B cell (primary cell): ENCODE measurements at regions not wholly inside any gene's neighbourhood (a gene's known extent, or its start where the extent isn't known, plus 50 kb on each side); places are given as distances from the start of the nearest gene placed in this dataset.

Experiments used
- ATAC-seq: fragments of 200-7000 bp; cut with Tn5 transposase; one replicate; pipeline ENCODE4 v1.10.0; 2021; ENCODE audit warnings: low read depth, mild to moderate bottlenecking, moderate number of reproducible peaks, moderate library complexity
- CTCF ChIA-PET: fragments of 350-600 bp; sonication (Branson Sonifier 250); formaldehyde crosslinking; loops from one replicate; lab custom pipeline; 2021; ENCODE audit warnings: antibody characterized with exemption, inconsistent platforms; lab: Charles Lee
- POLR2A ChIA-PET: fragments of 350-600 bp; sonication (Branson Sonifier 250); formaldehyde crosslinking; loops from one replicate; lab custom pipeline; 2021; ENCODE audit warnings: antibody characterized with exemption; lab: Charles Lee
- DNase-seq: peaks from one replicate; pipeline ENCODE4 v3.0.0; 2013
- H2AFZ ChIP-seq: 2 replicates; pipeline ENCODE4 v1.6.1; 2012; ENCODE audit warnings: mild to moderate bottlenecking, low read depth, low read length; ENCODE audit not compliant: insufficient read depth, poor library complexity, severe bottlenecking
- H3K27ac ChIP-seq, 2 donors: 1 replicate in 1 of 2; 2 replicates in 1 of 2; pipeline ENCODE4 v1.5.1; 2012 to 2013; ENCODE audit warnings: low read length in 2 of 2, mild to moderate bottlenecking in 2 of 2, moderate library complexity in 1 of 2
- H3K27me3 ChIP-seq, 4 experiments: fragments of 200-600 bp in 1 of 4; sonication (generic) in 1 of 4; replicated peaks in 1 of 4; 1 replicate in 2 of 4; 2 replicates in 2 of 4; pipeline versions ENCODE4 v1.6.1 to v1.7.0; 2013 to 2016; ENCODE audit warnings: low read length in 3 of 4, mild to moderate bottlenecking in 2 of 4, mixed read lengths in 1 of 4, moderate library complexity in 1 of 4; ENCODE audit not compliant: insufficient read depth in 4 of 4, control insufficient read depth in 3 of 4; ENCODE audit errors: control extremely low read depth in 1 of 4
- H3K36me3 ChIP-seq, 2 experiments: replicated peaks in 1 of 2; 1 replicate in 1 of 2; 2 replicates in 1 of 2; pipeline versions ENCODE4 v1.6.1 to v1.7.1; 2013; ENCODE audit warnings: low read length in 1 of 2; ENCODE audit not compliant: insufficient read depth in 2 of 2, control insufficient read depth in 1 of 2; ENCODE audit errors: control extremely low read depth in 1 of 2, extremely low read depth in 1 of 2
- H3K4me1 ChIP-seq, 2 donors: fragments of 200-600 bp in 1 of 2; sonication (generic) in 1 of 2; 1 replicate in 1 of 2; 2 replicates in 1 of 2; pipeline versions ENCODE4 v1.5.1 to v1.6.1; 2013 to 2017; ENCODE audit warnings: low read length in 2 of 2; ENCODE audit not compliant: control insufficient read depth in 2 of 2, insufficient read depth in 2 of 2
- H3K4me2 ChIP-seq: replicated peaks from 2 replicates; pipeline ENCODE3; 2012; ENCODE audit warnings: mild to moderate bottlenecking, low read depth, low read length; ENCODE audit not compliant: poor library complexity, severe bottlenecking
- H3K4me3 ChIP-seq, 5 experiments: fragments of 200-600 bp in 1 of 5; sonication (generic) in 1 of 5; 1 replicate in 3 of 5; 2 replicates in 2 of 5; pipeline versions ENCODE4 v1.5.1 to v1.7.0; 2011 to 2016; ENCODE audit warnings: low read length in 4 of 5, mild to moderate bottlenecking in 4 of 5, low read depth in 2 of 5, control low read depth in 1 of 5, moderate library complexity in 1 of 5; ENCODE audit not compliant: insufficient read depth in 1 of 5; ENCODE audit errors: control extremely low read depth in 1 of 5, extremely low read depth in 1 of 5
- H3K79me2 ChIP-seq: fragments of 200-600 bp; sonication (generic); one replicate; pipeline ENCODE4 v1.6.0; 2016; ENCODE audit warnings: low read length; ENCODE audit not compliant: control insufficient read depth, insufficient read depth
- H3K9ac ChIP-seq: fragments of 200-600 bp; sonication (generic); 2 replicates; pipeline ENCODE4 v1.6.1; 2017; ENCODE audit warnings: mild to moderate bottlenecking, low read length, moderate library complexity
- H3K9me3 ChIP-seq, 3 donors: one replicate each; pipeline versions ENCODE4 v1.6.1 to v1.7.1; 2013; ENCODE audit warnings: low read length in 2 of 3; ENCODE audit not compliant: control insufficient read depth in 2 of 3, insufficient read depth in 1 of 3; ENCODE audit errors: control extremely low read depth in 1 of 3
- H4K20me1 ChIP-seq: 2 replicates; pipeline ENCODE4 v1.6.0; 2012; ENCODE audit warnings: mild to moderate bottlenecking, low read length; ENCODE audit not compliant: insufficient read depth, control insufficient read depth, poor library complexity, severe bottlenecking
- H3K27ac Mint-ChIP-seq: one replicate; pipeline ENCODE4 v1.8.0; 2021; ENCODE audit warnings: mixed read lengths
- H3K27me3 Mint-ChIP-seq: one replicate; pipeline ENCODE4 v1.8.0; 2021; ENCODE audit warnings: mixed read lengths
- H3K4me1 Mint-ChIP-seq: one replicate; pipeline ENCODE4 v1.8.0; 2021; ENCODE audit warnings: mixed read lengths
- H3K4me3 Mint-ChIP-seq: one replicate; pipeline ENCODE4 v1.8.0; 2021; ENCODE audit warnings: mixed read lengths
- H3K9me3 Mint-ChIP-seq: one replicate; pipeline ENCODE4 v1.8.0; 2022; ENCODE audit warnings: mixed read lengths; ENCODE audit not compliant: insufficient read depth
- CTCF ChIP-seq: fragments of 200-600 bp; IDR thresholded peaks from one replicate; pipeline ENCODE4 v1.8.0; 2022; ENCODE audit warnings: antibody characterized with exemption, mild to moderate bottlenecking
- EZH2 ChIP-seq: IDR thresholded peaks from 2 replicates; pipeline ENCODE4 v1.6.1; 2012; ENCODE audit warnings: borderline replicate concordance, low read depth, mild to moderate bottlenecking, moderate library complexity, low read length; ENCODE audit not compliant: insufficient read depth, poor library complexity, severe bottlenecking
- WGBS: methylation state at CpG from one replicate; pipeline ENCODE4 v1.1.5; 2013; ENCODE audit warnings: missing lambda C conversion rate; ENCODE audit not compliant: insufficient coverage; 5-methylcytosine and 5-hydroxymethylcytosine counted together
- intact Hi-C: fragments of 100-400 bp; cut with micrococcal nuclease; formaldehyde crosslinking; loops from one replicate; pipeline ENCODE4 v1.10.0; 2022

DNA sequence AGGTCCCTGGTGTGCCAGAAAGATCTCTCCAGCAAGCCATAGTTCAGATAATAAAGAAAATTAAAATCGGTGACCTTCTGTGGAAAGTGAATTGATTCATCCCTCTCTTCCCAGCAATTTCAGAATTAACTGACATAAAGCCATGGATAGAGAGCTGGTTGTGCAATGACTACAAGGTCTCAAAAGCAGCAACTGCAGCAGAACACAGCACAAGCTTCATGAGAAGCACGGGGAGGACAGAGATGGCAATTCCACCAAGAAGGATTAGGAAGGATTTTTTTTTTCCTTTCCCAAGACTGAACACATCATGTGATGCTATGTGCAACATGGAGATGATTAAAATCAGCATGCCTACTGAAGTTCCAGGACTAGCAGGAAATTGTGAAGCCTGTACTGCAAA is 154.9 kb upstream of the PLEKHG7 start:
- Mint-ChIP-seq H3K9me3 (no peaks in the 10 kb centered on the region), H3K4me3 (no peak overlapping the region), H3K4me1 (peaks cover 16% of the 10 kb centered on the region), H3K27me3 (no peaks in the 10 kb centered on the region), H3K27ac (no peak overlapping the region)
- DNase-seq, result no peak
- no peak for ATAC-seq
- ChIA-PET CTCF (interaction anchor here (0.6 to 1.2 kb wide), 2 partner anchors 53 to 68 kb away, joined by 4 read pairs; no protein-coding TSS in a partner anchor), POLR2A (interaction anchor here (1.0 kb wide), 1 partner anchor 36 kb away, joined by 3 read pairs; no protein-coding TSS in a partner anchor)
- Histone ChIP-seq H3K36me3 (no peaks in the 10 kb centered on the region), H2AFZ (no peak overlapping the region), H3K4me2 (no peak overlapping the region), H3K27me3 (no peaks in the 10 kb centered on the region), H4K20me1 (no peaks in the 10 kb centered on the region), H3K79me2 (peaks cover 3% of the 10 kb centered on the region), H3K9me3 (no peaks in the 10 kb centered on the region), H3K4me3 (no peak overlapping the region), H3K9ac (no peak overlapping the region), H3K4me1 (peaks cover 30 to 32% of the 10 kb centered on the region in 2 donors), H3K27ac (no peak overlapping the region)
- no CpG with 5 or more reads among the region's 2 CpGs for WGBS
- no peak for TF ChIP-seq CTCF
- no peak for TF ChIP-seq EZH2
- intact Hi-C loops, result no loop called here

- H3K4me2 ChIP-seq, result no peak overlapping the region
- TF ChIP-seq CTCF, result no peak
- no peak for TF ChIP-seq EZH2
- Mint-ChIP-seq H3K9me3 (no peaks in the 10 kb centered on the region), H3K4me1 (peaks cover 16% of the 10 kb centered on the region), H3K4me3 (no peak overlapping the region), H3K27ac (no peak overlapping the region), H3K27me3 (no peaks in the 10 kb centered on the region)
- WGBS, result 100% methylated on average over 3 of the region's 3 CpGs
- CTCF ChIA-PET, result interaction anchor here (0.6 to 1.2 kb wide), 2 partner anchors 52 to 67 kb away, joined by 4 read pairs; no protein-coding TSS in a partner anchor
- peaks cover 27% of the 10 kb centered on the region in 2 donors for H3K4me1 ChIP-seq
- H2AFZ ChIP-seq, result no peak overlapping the region
- no peak overlapping the region for H3K4me3 ChIP-seq
- H3K9me3 ChIP-seq, result no peaks in the 10 kb centered on the region
- H4K20me1 ChIP-seq, result no peaks in the 10 kb centered on the region
- DNase-seq (no peak), ATAC-seq (no peak)
- peaks cover 3% of the 10 kb centered on the region for H3K79me2 ChIP-seq
- intact Hi-C loops, result no loop called here
- H3K27me3 ChIP-seq, result no peaks in the 10 kb centered on the region
- no peaks in the 10 kb centered on the region for H3K36me3 ChIP-seq
- no peak overlapping the region for H3K27ac ChIP-seq
- H3K9ac ChIP-seq, result no peak overlapping the region
- POLR2A ChIA-PET, result interaction anchor here (1.0 kb wide), 1 partner anchor 35 kb away, joined by 3 read pairs; no protein-coding TSS in a partner anchor
Measured at GRCh38 chr12:92547420-92547819, 155.4 kb upstream of the PLEKHG7 start.
